Psoas muscle (tissue), 7 donors: ENCODE measurements at regions not wholly inside any gene's neighbourhood (a gene's known extent, or its start where the extent isn't known, plus 50 kb on each side); places are given as distances from the start of the nearest gene placed in this dataset.

ENCODE experiments used
- ATAC-seq, 4 donors: fragments of 200-7000 bp; cut with Tn5 transposase; one replicate each; pipeline ENCODE4 v1.9.1; 2020; ENCODE audit warnings: moderate library complexity in 3 of 4, mild to moderate bottlenecking in 2 of 4
- DNase-seq, 2 donors: peaks; one replicate each; pipeline ENCODE4 v3.0.0-alpha.2; 2020
- H3K27ac ChIP-seq: fragments of 200-600 bp; one replicate; pipeline ENCODE4 v1.8.0; 2022
- H3K27me3 ChIP-seq, 3 donors: fragments of 200-600 bp in 1 of 3; one replicate each; pipeline versions ENCODE4 v1.6.1 to v1.8.0; 2013 to 2022; ENCODE audit warnings: low read length in 2 of 3, mild to moderate bottlenecking in 2 of 3, moderate library complexity in 1 of 3; ENCODE audit not compliant: insufficient read depth in 3 of 3
- H3K36me3 ChIP-seq, 2 donors: fragments of 200-600 bp in 1 of 2; one replicate each; pipeline versions ENCODE4 v1.6.1 to v1.8.0; 2013 to 2022; ENCODE audit warnings: low read depth in 1 of 2, mild to moderate bottlenecking in 1 of 2, moderate library complexity in 1 of 2; ENCODE audit not compliant: insufficient read depth in 1 of 2
- H3K4me1 ChIP-seq: fragments of 200-600 bp; one replicate; pipeline ENCODE4 v1.8.0; 2022
- H3K4me3 ChIP-seq: fragments of 200-600 bp; one replicate; pipeline ENCODE4 v1.8.0; 2022; ENCODE audit warnings: mild to moderate bottlenecking
- H3K9me3 ChIP-seq: fragments of 200-600 bp; one replicate; pipeline ENCODE4 v1.8.0; 2022
- CTCF ChIP-seq: fragments of 200-600 bp; IDR thresholded peaks from one replicate; pipeline ENCODE4 v1.8.0; 2022; ENCODE audit warnings: antibody characterized with exemption
- WGBS, 3 donors: extraction: QIAGEN DNeasy Blood & Tissue Kit; methylation state at CpG; one replicate each; pipeline versions ENCODE4 v1.1.6 to v1.1.7; 2013; 5-methylcytosine and 5-hydroxymethylcytosine counted together
- intact Hi-C, 2 donors: fragments of 100-400 bp; cut with DNase I; formaldehyde crosslinking; loops; one replicate each; pipeline versions ENCODE4 v1.11.0 to v1.14.2; 2022
- donor health status: healthy with polysubstance abuse.
- donor health status: DM: no; HTN: no; CAD: no; lungs with moderate emphysema.
- donor health status: Bipolar disorder and iron deficiency.
- donor health status: healthy.
- donor health status: DM: yes; HTN: yes; CAD: no.
- donor health status: DM: no; HTN: no; CAD: no.
- donor health status: DM: yes; HTN: yes; CAD: no.

DNA sequence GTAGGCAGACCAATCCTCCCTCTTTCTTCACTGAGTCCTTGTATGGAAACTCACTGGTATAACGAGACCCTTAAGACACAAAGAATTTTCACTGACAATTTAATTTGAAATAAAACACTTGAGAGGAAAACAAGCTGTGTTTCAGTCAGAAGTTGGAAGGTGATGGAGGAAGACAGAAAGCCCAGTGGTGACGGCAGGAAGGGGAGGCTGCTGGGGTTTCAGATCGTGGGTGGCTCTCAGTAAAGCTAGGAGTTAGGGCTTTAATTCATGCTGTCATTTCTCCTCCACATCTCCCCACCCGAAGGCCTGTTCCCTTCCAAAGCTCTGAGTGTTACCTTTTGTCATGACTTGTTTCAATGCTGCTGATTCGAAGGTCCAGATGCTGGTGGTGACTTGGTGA lies 605.2 kb upstream of the DPP6 start:
- intact Hi-C loops = no loop called here
- no peaks in the 10 kb centered on the region for H3K27me3 ChIP-seq
- 49 to 57% (median 50%) methylated on average over 5 of the region's 5 CpGs for WGBS, 3 donors
- ATAC-seq (no peak), DNase-seq (no peak)
- TF ChIP-seq CTCF = no peak
- H3K27ac ChIP-seq = no peak overlapping the region
- no peaks in the 10 kb centered on the region for H3K9me3 ChIP-seq
- H3K36me3 ChIP-seq = no peaks in the 10 kb centered on the region
- no peaks in the 10 kb centered on the region for H3K4me1 ChIP-seq
- no peak overlapping the region for H3K4me3 ChIP-seq

DNA sequence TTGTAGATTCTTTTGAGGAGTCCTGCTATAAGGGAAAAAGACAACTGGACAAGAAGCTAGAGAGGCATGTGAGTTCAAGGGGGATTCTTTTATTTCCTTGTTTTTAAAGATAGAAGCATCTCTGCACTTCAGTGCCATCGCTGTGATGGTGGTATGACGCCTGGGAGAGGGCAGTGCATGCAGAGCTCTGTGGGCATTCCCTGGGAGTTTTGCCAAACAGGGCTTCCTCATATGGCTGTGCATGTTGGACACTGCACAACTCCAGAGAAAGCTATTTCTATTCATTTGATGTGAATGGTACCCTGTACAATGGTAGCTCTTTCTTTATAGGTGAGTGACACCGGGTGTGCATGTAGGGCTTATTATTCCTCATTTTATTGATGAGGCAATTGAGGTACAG lies 599.5 kb upstream of the DPP6 start:
- Histone ChIP-seq H3K4me3 (no peak overlapping the region), H3K27ac (no peak overlapping the region), H3K4me1 (no peaks in the 10 kb centered on the region), H3K36me3 (no peaks in the 10 kb centered on the region), H3K27me3 (no peaks in the 10 kb centered on the region), H3K9me3 (no peaks in the 10 kb centered on the region)
- WGBS, 3 donors = 81 to 82% (median 81%) methylated on average over 3 of the region's 3 CpGs
- no peak for DNase-seq
- no peak for ATAC-seq
- no peak for TF ChIP-seq CTCF
- intact Hi-C loops = no loop called here

DNA sequence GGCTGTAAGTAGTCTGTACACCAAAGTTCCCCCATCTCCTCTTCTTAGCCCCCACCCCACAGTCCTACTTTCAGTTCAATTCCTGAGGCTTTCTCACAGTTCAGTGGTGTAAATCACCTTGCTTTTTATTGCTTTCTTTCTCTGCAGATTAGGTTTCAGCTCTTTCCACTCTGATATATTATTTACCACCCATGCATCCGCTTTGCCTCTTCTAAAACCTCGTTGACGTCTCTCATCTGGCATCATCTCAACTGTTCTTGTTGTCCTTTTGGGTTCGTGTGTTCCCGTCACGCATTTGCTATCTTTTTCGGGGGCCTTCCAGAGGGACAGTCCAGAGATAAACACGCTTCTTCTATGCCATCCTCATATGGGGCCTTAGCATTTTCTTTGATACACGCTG lies 597.9 kb upstream of the DPP6 start:
- Histone ChIP-seq H3K27me3 (no peaks in the 10 kb centered on the region), H3K9me3 (no peaks in the 10 kb centered on the region), H3K36me3 (no peaks in the 10 kb centered on the region), H3K4me3 (no peak overlapping the region), H3K4me1 (no peaks in the 10 kb centered on the region), H3K27ac (no peak overlapping the region)
- intact Hi-C loops = no loop called here
- 45 to 48% (median 47%) methylated on average over 9 of the region's 9 CpGs for WGBS, 3 donors
- ATAC-seq (no peak), DNase-seq (no peak)
- TF ChIP-seq CTCF = no peak

DNA sequence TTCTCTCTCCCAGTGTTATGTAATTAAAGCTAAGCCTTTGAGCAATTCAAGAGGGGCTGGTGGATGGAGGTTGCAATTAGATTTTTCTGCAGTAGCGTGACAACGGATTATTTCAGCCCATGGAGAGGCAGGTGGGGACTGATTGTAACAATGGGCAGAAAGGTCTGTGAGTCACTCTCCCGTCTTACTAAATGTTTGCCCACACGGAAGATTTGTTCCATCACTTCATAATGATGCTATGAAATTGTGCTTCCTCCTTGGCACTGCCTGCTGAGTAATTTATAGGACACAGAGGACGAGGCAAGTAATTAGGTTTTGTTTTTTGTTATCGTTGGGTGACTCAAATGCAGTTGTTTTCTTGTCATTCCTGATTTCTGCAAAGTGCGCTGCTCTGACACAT lies 594.5 kb upstream of the DPP6 start:
- ATAC-seq (no peak), DNase-seq (no peak)
- Histone ChIP-seq H3K27ac (no peak overlapping the region), H3K27me3 (no peaks in the 10 kb centered on the region), H3K4me3 (no peak overlapping the region), H3K36me3 (no peaks in the 10 kb centered on the region), H3K4me1 (no peaks in the 10 kb centered on the region), H3K9me3 (no peaks in the 10 kb centered on the region)
- intact Hi-C loops = no loop called here
- 33 to 46% (median 37%) methylated on average over 7 of the region's 7 CpGs for WGBS, 3 donors
- TF ChIP-seq CTCF = no peak

- WGBS, 3 donors = 58 to 66% (median 62%) methylated on average over 9 of the region's 9 CpGs
- Histone ChIP-seq H3K27me3 (no peaks in the 10 kb centered on the region), H3K36me3 (no peaks in the 10 kb centered on the region), H3K27ac (no peak overlapping the region), H3K9me3 (no peaks in the 10 kb centered on the region), H3K4me1 (no peaks in the 10 kb centered on the region), H3K4me3 (no peak overlapping the region)
- intact Hi-C loops = no loop called here
- no peak for DNase-seq
- TF ChIP-seq CTCF = no peak
- ATAC-seq = no peak
These were observed 582.1 kb upstream of the DPP6 start for GRCh38 chr7:153470004-153470671.
